ENCODE measurements at regions not wholly inside any gene's neighbourhood (a gene's known extent, or its start where the extent isn't known, plus 50 kb on each side); places are given as distances from the start of the nearest gene placed in this dataset.

- TF ChIP-seq ZNF274 (IDR thresholded peaks at IDR 0.05; ENCODE audit: low read depth, low read length) (no peak), YY1 (IDR thresholded peaks at IDR 0.05; ENCODE audit: insufficient read depth, insufficient read length) (no peak)
Measured at GRCh38 chr3:176469694-176470205, 727.5 kb downstream of the TBL1XR1 start.
